GM13977 (cell line): ENCODE measurements at regions not wholly inside any gene's neighbourhood (a gene's known extent, or its start where the extent isn't known, plus 50 kb on each side); places are given as distances from the start of the nearest gene placed in this dataset.
"Not testable (repeated sequence)": the region's sequence is repeated elsewhere in the genome, so short reads cannot be mapped to it uniquely, and the experiment has no call there.

Experiments
- DNase-seq: peaks from one replicate; pipeline ENCODE4 v3.0.0; 2012; ENCODE audit warnings: low spot score
- in situ Hi-C: fragments of 300-500 bp; cut with MboI; formaldehyde crosslinking; loops from one replicate; pipeline ENCODE4 v1.12.0; 2022; ENCODE audit warnings: low sequenced_read_pairs, low pct_unique_long_range_greater_than_20kb, mixed read lengths, inconsistent platforms; ENCODE audit not compliant: unreplicated experiment
- TF ChIP-seq, protein P1 (sequence below): IDR thresholded peaks from 2 replicates; pipeline ENCODE4 v1.5.1; 2012; ENCODE audit warnings: mild to moderate bottlenecking, control low read depth; ENCODE audit not compliant: insufficient read depth; ENCODE audit errors: extremely low read depth, missing control alignments

DNA sequence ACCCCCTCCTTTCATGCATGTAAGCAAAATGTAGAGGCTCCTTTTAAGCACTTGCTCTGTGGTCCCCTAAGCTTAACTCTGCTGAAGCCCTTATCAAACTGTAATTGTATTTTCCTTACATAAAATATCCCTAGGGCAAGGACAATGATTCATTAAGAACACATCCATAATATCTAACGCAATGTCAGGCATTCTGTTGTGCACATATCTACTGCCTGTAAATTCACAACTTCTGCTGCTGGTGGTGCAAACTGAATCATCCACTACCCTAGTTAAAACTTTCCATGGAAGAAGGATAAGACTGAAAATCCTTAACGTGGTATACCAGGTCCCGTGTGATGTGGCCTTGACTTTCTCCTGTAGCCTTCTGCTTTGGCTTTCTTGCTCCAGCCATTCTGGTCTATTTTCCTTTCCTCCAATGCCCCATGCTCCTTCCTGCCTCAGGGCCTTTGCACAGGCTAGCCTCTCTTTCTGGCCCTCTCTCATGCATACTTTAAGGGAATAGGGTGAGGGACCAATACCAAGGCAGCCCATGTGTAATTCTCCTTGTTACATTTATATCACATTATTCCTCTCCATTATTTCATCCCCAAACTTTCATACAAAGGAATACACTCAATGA is 113.6 kb upstream of the ZFP64 start:
- DNase-seq, result no peak
- in situ Hi-C loops, result no loop called here
- TF ChIP-seq, protein P1, sequence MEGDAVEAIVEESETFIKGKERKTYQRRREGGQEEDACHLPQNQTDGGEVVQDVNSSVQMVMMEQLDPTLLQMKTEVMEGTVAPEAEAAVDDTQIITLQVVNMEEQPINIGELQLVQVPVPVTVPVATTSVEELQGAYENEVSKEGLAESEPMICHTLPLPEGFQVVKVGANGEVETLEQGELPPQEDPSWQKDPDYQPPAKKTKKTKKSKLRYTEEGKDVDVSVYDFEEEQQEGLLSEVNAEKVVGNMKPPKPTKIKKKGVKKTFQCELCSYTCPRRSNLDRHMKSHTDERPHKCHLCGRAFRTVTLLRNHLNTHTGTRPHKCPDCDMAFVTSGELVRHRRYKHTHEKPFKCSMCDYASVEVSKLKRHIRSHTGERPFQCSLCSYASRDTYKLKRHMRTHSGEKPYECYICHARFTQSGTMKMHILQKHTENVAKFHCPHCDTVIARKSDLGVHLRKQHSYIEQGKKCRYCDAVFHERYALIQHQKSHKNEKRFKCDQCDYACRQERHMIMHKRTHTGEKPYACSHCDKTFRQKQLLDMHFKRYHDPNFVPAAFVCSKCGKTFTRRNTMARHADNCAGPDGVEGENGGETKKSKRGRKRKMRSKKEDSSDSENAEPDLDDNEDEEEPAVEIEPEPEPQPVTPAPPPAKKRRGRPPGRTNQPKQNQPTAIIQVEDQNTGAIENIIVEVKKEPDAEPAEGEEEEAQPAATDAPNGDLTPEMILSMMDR, result no peak

DNA sequence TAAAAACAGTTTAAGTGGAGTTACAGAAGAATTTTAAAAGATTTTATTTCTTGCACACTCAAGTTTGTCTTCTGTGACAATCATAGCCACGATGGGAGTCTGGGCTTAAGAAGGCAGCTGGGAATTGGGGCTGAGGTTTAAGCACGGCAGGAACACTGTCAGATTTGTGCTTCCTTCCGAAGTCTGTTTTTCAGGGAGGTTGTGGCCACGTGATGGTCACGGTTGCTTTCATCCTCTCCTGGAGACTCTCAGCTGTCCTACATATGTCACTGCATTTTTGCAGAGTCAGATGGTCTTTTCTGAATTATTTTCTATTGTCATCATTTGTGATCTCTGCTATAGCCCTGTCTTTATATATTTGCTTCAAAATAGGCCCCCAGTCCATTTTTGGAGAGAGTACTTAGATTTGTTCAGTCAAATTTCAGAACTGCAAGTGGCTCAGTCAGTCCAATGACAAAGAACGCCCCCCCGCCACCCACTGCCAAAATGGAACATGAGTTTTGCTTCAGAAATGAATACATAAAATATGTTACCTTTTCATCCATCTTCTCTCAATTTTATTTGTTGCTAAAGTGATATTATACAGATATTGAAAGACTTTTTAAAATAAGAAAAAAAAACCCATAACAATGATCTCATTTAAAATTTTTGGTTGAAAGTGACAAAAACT is 111.8 kb upstream of the ZFP64 start:
- no peak for DNase-seq
- TF ChIP-seq, protein P1, result no peak
- in situ Hi-C loops, result no loop called here

DNA sequence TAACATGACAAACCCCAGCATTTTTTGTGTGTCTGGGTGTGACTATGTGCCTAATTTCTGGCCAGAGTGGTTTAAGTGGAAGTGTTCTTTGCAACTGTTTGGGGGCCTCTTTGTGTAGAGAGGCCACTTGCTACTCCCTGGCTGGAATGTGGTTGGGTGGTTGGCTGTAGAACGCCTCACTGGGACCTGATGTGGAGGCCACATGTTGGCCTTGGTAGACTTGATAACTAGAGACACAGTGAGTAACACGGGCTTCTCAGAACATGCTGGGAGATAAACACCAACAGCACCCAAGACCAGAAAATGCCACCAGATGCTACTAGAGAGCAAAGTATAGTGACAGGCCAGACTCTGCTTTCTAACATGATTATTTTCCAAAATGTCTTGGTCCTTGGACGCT is 111.2 kb upstream of the ZFP64 start:
- in situ Hi-C loops, result no loop called here
- TF ChIP-seq, protein P1, result no peak

DNA sequence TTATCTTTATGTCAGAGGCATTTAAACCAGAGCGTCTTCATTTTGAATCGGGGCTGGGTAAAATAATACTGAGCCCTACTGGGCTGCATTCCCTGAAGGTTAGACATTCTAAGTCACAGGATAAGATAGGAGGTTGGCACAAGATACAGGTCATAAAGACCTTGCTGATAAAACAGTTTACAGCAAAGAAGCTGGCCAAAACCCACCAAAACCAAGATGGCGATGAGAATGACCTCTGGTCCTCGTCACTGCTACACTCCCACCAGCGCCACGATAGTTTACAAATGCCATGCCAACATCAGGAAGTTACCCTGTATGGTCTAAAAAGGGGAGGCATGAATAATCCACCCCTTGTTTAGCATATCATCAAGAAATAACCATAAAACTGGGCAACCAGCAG is 110.5 kb upstream of the ZFP64 start:
- in situ Hi-C loops, DNase-seq: not testable (repeated sequence)

More for the DNA sequence above, 111.2 kb upstream of the ZFP64 start:
- no peak for DNase-seq

DNA sequence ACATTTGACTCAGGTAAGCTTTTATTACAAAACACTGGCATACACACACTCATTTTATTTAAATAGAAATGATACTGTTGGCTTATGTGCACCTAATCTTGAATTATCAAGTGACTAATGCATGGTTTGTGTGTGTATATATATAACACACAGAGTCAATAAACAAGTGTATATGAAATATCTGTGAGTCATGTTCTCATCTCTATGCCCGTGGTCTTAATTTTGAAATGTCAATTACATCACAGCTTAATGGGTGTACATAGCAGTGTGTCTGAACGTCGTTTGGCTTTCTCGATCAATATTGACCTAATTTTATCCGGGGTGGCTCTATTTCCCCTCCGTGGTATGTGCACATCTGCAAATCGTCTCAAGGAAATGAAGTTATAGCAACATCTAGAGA is 104.0 kb upstream of the ZFP64 start:
- in situ Hi-C loops, result no loop called here
- TF ChIP-seq, protein P1, result no peak
- no peak for DNase-seq

DNA sequence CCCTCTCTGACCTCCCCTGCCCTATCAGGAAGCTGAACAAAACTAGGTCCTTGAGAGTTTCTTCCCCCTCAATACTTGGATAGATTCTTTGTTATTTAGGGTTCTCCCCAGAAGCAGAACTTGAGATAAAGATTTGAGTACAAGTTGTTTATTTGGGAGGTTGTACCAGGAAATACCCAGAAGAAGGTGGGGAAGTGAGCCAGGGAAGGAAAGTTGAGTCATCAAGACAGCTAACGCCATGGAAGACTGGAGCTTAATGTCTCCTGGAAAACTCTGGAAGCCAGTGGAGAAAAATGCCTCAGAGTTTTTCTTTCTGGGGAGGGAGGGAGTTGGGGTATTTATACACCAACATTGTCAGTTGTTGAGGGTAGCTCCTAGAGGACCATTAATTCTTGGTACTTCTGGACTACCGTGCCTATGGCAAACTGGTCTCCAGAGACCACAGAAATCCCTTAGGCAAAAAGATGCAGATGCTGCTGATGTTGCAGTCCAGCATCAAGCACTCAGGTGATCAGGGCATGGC is 102.6 kb upstream of the ZFP64 start:
- in situ Hi-C loops, result no loop called here
- no peak for DNase-seq
- TF ChIP-seq, protein P1, result no peak

DNA sequence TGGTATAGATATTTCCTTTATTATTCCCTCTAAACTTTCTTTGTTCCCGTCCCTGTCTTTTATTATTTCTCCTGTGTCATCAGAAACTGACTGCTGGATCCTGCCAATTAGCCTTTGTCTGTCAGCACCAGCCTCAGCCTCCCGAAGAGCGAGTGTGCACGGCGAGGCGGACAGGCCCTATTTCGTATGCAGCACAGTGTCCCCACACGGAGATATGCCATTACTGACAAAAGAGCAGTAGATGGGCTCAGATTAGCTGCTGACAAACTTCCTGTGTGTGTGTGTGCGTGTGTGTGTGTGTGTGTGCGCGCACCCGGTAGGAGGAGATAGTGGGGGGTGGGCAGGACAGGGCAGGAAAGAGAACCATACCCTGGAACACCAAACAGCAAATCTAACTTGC is 99.5 kb upstream of the ZFP64 start:
- DNase-seq, result no peak
- in situ Hi-C loops, result no loop called here
- TF ChIP-seq, protein P1, result no peak
